Suppressor macrophage treated with lipopolysaccharide for 1 hour (primary cell): ENCODE measurements at regions not wholly inside any gene's neighbourhood (a gene's known extent, or its start where the extent isn't known, plus 50 kb on each side); places are given as distances from the start of the nearest gene placed in this dataset.
"Not testable (repeated sequence)": the region's sequence is repeated elsewhere in the genome, so short reads cannot be mapped to it uniquely, and the experiment has no call there.

ENCODE experiments used
- DNase-seq, 3 donors: peaks; one replicate each; pipeline ENCODE4 v3.0.0-alpha.2; 2020 to 2022

GRCh38 chr7:88610942-88611341, 148.6 kb upstream of the ZNF804B start:
- no peak for DNase-seq

DNA sequence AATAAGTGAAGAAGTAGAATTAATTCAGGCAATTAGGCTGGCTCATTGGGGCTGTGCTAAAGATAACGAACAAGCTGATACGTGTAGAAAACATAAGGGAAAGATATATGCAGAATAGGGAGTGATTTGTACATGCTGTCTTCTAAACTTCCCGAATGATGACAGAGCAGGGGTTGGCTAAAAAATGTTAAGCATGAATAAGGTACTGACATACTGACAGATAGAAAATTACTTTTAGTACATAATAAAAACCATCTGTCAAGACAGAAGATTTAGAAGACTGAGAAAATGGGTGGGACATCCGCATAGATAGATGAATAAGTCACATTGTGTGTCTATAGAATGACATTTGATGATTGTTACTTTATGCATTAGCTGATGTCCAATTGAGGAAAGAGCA, 158.8 kb upstream of the ZNF804B start:
- no peak for DNase-seq

DNA sequence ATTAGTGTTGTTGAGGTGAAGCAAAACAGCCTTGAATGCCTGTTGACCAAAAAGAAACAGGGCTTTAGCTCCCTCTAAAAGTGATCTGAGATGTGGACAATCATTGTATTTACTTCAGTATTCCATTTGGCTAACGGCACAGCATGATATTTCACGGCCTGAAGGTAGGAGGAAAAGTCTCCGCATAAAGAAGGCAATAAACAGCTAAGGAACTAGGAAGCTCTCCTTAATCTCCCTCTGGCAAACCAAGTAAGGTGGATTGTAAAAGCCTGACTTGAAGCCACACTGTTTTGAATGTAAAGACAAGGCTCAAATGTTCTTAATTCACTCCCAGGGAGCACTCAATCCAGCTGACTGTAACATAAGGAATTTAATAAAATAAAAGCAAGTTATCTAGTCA, 160.0 kb upstream of the ZNF804B start:
- DNase-seq: no peak

- no peak for DNase-seq
These were observed 161.5 kb upstream of the ZNF804B start for GRCh38 chr7:88597941-88598425.

DNA sequence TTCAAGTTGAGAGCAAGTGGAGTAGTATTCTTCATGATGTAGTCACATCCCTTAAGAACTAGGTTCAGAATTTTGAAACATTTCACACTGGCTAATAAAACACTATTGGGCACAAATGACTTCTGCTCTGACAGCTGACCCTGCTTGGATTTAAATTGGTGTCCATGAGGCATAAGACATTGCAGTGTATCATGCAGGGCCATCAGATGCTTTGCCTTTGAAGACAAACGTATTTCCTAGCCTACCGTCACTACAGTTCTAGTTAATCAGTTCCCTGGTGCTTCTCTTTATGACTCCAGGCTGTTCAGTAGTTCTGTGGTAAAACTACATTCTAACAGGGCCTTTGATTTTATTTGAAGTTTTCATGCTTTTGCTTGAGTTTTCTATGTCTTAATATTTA, 168.5 kb upstream of the ZNF804B start:
- DNase-seq: no peak

- DNase-seq: no peak
These were observed 169.6 kb upstream of the ZNF804B start for GRCh38 chr7:88589927-88590326.

- DNase-seq: no peak
These were observed 172.6 kb upstream of the ZNF804B start for GRCh38 chr7:88586890-88587289.

DNA sequence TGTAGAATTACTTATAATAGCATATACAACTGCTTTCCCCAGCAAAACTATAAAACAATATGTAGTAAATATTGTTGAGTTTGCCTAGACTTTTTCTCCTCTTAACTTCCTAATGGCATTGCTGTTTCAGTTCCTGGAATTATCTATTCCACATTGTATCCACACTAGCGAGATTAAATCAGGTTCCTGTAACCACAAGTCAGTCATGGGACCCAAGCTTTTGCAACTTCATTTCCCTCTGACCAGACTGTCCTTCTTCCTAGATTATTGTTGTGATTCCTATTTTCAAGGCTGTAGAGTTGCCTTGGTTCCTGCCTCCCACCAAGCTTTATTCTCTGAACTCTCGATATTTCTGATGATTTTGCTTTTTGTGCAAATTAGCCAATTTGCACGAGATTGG, 173.3 kb upstream of the ZNF804B start:
- peak in 2 of 3 donors; percentile 1 to 5 for DNase-seq

DNA sequence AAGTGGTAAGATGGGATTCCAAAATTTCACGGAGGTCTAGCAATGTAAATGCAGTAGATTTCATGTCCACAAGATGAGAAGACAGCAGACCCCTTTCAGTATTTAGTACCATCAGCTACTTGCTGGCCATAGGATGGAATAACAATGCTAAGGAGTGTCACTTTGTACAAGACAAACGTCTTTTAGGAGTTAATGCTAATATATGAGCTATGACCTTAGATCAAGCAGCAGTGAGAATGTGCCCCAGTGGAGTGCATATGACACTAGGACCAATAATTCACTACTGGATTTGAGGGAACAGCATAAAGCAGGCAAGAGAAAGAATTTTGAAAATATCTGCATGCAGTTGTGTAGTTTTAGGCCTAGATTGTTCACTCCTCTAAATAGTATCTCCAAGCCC, 182.8 kb upstream of the ZNF804B start:
- DNase-seq: no peak

- no peak for DNase-seq
These were observed 193.3 kb upstream of the ZNF804B start for GRCh38 chr7:88566162-88566729.

DNA sequence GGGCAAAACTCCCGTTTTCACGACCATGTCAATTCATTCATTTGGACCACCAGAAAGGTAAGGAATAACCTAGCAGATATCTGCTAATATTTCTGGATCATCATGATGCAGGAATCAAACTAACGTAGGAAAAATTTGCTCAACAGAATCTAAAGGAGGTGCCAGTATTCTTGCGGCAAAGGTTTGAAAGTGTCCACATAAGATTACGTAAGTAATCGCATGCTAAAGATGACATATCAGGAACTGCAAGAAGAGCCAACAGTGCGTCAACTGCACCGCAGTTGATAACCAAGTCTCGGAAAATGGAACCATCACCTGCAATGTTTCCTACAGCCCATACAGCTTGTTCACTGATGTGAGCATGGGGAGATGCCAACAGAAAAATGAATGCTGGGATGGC, 194.1 kb upstream of the ZNF804B start:
- DNase-seq: no peak

GRCh38 chr7:88556441-88556840, 203.1 kb upstream of the ZNF804B start:
- not testable (repeated sequence) for DNase-seq

DNA sequence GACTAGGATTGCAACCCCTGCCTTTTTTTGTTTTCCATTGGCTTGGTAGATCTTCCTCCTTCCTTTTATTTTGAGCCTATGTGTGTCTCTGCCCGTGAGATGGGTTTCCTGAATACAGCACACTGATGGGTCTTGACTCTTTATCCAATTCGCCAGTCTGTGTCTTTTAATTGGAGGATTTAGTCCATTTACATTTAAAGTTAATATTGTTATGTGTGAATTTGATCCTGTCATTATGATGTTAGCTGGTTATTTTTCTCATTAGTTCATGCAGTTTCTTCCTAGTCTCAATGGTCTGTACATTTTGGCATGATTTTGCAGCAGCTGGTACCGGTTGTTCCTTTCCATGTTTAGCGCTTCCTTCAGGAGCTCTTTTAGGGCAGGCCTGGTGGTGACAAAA, 204.7 kb upstream of the ZNF804B start:
- DNase-seq: not testable (repeated sequence)

GRCh38 chr7:88548399-88548798, 211.1 kb upstream of the ZNF804B start:
- DNase-seq: no peak

GRCh38 chr7:88546808-88547207, 212.7 kb upstream of the ZNF804B start:
- DNase-seq: peak; percentile 26 to 39 (median 34)

DNA sequence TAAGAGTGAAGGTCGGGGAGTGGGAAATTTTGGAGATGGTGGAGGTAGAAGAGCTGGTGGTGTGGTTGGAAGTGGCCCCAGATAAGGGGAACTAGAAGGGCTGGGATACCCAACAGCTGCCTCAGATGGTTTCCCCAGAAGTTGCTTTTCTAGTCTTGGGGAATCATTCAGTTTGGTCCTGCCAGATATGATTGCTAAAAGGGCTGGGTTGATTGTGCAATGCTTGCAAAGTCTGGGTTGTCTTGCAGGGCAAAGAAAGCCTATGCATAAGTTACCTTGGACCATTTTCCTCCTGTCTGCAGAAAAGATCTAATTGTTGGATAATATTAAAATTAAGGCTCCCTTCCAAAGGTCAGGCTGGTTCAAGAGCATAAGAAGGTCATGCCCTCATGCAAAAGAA, 213.8 kb upstream of the ZNF804B start:
- no peak for DNase-seq

- DNase-seq: peak in 1 of 3 donors; percentile 3
These were observed 219.5 kb upstream of the ZNF804B start for GRCh38 chr7:88540012-88540411.

DNA sequence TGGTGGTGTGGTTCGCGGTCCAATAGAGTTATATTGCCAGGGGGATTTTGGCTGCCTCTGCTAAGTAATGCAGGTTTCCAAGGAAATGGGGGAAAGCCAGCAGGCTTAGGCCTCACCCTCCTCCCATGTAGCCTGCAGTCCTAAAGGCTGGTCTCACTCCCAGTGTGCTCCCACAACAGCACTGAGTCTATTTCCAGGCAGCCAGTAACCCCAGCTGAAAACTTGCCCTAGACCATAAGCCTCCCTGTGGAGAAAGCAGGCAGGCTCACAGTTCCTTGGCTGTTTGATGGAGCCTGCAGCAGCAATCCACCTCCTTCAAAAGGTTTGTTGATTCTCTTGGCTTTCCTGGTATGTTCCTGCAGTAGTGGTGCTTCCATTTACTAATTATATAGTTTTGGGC, 220.0 kb upstream of the ZNF804B start:
- DNase-seq: no peak

GRCh38 chr7:88523645-88524044, 217.0 kb upstream of the STEAP4 start:
- no peak for DNase-seq

DNA sequence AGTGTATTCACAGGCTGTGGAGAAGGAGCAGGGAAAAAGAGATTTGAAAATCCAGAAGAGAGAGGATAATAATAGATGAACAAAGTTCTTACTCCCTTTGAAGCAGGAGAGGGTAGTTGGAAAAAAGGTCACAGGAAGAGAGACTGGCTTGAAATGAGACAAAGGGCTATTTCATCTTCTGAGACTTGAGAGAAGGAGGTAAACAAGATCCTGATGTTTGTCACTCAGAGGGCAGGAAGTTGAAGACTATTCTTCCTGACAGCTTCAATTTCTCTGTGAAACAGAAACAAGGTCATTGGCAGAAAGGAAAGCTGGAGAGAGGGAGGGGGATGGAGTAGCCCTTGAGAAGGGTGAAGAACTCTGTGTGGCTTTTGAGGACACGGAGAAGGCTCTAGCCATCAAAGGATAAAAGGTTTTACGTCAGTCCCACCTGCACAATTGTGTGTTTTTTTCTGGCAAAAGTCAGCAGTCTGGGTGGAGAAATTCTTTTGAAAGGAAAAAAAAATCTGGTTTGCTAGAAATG, 216.1 kb upstream of the STEAP4 start:
- DNase-seq: no peak

DNA sequence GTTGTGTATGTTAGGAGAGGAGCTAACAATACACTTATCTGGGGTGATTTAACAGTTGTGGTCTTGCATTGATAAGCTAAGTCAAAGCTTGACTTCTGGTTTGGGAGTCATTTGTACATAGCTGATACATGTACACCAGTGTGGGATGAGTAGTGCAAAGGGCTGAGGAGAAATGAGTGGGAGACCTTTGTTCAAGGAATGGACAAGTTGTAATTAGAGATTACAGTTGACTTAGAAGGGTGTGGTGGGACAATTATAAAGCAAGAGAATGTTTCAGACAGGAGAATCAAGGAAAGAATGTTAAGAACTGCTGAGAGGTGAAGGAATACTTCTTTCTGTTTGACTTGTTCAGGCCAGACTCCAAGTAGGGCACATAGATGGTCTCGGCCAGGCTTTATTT, 209.7 kb upstream of the STEAP4 start:
- no peak for DNase-seq

DNA sequence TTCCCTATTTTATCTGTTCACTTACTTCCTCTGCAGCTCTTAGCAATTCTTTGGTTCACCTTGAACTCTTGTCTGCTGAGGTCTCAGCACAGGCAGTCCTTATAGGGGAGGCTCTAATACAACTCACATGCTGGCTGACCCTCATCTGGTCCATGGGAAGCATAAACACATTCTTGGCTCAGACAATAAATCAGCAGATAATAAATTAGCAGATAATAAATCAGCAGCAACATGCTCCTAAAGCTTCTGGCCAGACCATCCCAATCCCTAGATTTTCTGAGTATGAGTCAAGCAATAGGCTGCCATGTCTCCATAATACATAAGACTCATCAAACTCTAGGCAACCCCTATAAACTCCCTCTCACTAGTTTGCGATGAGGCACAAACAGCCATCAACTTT, 208.6 kb upstream of the STEAP4 start:
- DNase-seq: no peak

- no peak for DNase-seq
These were observed 202.6 kb upstream of the STEAP4 start for GRCh38 chr7:88509341-88509740.

GRCh38 chr7:88500131-88500530, 193.4 kb upstream of the STEAP4 start:
- DNase-seq: no peak
